Retinal pigment epithelial cell (primary cell): ENCODE measurements at regions not wholly inside any gene's neighbourhood (a gene's known extent, or its start where the extent isn't known, plus 50 kb on each side); places are given as distances from the start of the nearest gene placed in this dataset.
A peak's percentile ranks its signal among the peaks of the same experiment; 100 is the strongest.

ENCODE experiments used
- DNase-seq: peaks from one replicate; pipeline ENCODE4 v3.0.0-alpha.2; 2010; ENCODE audit warnings: low read depth
- H3K4me3 ChIP-seq: 2 replicates; pipeline ENCODE4 v1.5.1; 2011; ENCODE audit warnings: mild to moderate bottlenecking, low read length, control low read depth, moderate library complexity
- TF ChIP-seq, protein P1 (sequence below): conservative IDR thresholded peaks from 2 replicates; pipeline ENCODE4 v1.5.1; 2011; ENCODE audit warnings: low read depth, low read length, control low read depth, inconsistent platforms

DNA sequence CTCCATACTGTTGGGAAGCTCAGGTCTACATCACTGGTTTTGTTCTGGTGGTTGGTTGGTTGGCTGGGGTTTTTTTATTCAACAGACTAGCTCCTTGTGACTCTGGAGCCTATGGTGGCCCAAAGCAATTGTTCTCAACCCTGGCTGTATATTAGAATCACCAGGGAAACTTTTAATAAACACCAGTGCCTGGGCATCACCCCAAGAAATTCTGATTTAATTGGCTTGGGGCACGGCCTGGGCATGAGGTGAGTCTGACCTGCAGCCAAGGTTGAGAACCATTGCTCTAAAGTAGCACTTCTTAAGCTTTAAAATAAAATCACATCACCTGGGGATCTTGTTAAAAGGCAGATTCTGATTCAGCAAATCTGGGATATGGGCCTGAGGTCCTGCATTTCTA is 184.1 kb downstream of the C1D start:
- no peak overlapping the region for H3K4me3 ChIP-seq
- DNase-seq: peak; percentile 25
- TF ChIP-seq, protein P1, sequence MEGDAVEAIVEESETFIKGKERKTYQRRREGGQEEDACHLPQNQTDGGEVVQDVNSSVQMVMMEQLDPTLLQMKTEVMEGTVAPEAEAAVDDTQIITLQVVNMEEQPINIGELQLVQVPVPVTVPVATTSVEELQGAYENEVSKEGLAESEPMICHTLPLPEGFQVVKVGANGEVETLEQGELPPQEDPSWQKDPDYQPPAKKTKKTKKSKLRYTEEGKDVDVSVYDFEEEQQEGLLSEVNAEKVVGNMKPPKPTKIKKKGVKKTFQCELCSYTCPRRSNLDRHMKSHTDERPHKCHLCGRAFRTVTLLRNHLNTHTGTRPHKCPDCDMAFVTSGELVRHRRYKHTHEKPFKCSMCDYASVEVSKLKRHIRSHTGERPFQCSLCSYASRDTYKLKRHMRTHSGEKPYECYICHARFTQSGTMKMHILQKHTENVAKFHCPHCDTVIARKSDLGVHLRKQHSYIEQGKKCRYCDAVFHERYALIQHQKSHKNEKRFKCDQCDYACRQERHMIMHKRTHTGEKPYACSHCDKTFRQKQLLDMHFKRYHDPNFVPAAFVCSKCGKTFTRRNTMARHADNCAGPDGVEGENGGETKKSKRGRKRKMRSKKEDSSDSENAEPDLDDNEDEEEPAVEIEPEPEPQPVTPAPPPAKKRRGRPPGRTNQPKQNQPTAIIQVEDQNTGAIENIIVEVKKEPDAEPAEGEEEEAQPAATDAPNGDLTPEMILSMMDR: no peak

DNA sequence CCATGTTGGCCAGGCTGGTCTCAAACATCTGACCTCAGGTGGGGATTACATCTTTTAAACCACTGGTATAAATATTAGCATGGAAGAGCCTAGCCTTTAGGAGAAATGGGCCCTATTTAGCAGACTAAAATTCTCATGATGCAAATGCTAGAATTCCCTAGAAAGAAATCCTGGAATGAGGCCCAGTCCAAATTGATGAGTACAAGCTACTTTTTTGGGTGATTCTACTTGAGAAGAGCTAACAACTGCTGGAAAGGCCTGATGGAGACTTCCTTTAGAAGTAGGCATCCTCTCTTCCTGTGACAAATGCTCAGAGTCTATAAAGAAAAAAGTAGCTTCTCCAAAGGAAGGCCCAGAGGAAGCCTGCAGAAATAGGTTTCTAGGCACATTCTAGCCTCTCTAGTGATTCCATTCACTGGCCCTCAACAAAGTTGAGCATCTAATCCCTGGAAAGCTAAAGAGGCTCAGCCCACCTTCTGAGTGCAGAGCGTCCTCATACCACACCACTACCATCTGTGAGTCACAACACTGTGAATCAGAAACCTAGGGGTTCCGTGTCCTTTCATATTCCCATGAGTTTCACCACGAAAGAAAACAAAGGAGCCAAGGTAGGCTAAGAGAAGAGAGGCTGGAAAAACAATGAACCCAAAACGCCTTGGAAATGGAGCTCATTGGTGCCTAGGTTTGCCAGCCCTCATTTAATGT is 183.1 kb downstream of the C1D start:
- H3K4me3 ChIP-seq: no peak overlapping the region
- TF ChIP-seq, protein P1: no peak
- DNase-seq: peak; percentile 48

DNA sequence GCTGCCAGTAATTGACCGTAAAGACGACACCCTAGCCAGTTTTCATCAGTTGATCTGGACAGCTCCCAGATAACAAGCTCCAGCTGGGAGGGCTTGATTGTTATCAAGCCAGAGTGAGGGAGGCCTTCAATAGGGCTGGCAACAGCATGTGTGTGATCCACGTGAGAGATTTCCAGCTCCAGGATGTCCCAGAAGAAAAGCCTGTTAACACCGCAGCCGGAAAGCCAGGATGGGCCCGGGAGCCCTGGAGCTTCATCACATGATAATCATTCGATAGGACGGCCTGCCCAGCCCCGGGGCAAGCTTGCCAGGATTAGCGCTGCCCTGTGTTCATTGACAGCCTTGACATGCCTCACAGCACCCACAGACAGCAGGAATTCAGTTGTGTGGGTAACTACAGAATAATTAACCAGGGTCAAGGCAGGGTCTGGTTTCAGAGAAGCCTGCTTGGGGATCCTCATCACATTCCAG is 182.5 kb downstream of the C1D start:
- no peak overlapping the region for H3K4me3 ChIP-seq
- peak; percentile 79 for DNase-seq
- TF ChIP-seq, protein P1: no peak

DNA sequence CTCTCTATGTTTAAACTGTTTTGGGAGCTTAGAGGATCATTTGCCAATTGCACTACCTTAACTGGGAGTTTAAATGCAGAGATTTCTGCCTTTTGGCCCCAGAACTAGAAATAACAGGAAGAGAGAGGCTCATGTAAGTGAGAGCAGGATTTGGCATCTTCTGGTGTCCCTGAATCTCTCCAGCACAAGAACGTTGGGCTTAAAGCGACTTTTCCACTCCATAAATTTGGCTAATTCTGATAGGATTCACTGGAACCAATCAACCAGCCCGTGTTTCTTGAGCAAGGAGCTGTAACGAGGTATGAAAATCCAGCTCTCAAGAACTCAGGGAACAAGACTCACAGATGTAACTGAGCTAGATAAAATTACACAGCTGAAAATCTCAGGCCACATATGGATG is 181.0 kb downstream of the C1D start:
- H3K4me3 ChIP-seq: no peak overlapping the region
- TF ChIP-seq, protein P1: no peak
- no peak for DNase-seq

DNA sequence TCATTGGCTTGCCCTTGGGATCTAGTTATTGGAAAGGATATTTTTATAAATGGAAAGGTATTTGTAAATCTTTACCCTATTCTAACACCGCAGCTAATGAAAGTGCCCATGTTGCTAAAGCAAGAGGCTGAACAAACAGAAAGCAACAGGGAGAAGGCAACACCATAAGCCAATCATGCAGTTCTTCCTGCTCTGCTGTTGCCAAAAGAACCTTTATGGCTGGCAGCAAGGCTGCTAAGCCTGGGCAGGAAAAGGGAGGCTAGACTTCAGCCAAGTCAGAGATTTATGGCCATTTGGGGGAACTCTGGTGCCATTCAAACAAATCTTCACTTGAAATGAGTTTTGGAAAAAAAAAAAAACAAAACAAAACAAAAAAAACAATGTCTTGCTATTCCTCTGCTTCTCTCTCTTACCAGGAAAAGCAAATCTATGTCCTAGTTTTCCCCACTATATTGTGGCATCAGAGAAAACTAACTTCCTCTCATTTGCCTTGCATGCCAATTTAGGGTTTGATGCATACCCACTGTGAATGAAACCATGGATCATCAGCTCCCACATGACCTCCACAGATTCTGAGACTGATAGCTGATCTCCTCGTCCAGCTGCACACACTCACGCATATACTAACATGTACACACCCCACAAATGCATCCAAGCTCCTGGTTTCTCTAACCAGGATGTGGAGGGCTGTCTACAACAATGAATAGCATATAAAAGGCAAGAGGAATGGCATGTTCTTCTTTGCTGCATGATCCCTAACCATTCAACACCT is 179.3 kb downstream of the C1D start:
- no peak for DNase-seq

DNA sequence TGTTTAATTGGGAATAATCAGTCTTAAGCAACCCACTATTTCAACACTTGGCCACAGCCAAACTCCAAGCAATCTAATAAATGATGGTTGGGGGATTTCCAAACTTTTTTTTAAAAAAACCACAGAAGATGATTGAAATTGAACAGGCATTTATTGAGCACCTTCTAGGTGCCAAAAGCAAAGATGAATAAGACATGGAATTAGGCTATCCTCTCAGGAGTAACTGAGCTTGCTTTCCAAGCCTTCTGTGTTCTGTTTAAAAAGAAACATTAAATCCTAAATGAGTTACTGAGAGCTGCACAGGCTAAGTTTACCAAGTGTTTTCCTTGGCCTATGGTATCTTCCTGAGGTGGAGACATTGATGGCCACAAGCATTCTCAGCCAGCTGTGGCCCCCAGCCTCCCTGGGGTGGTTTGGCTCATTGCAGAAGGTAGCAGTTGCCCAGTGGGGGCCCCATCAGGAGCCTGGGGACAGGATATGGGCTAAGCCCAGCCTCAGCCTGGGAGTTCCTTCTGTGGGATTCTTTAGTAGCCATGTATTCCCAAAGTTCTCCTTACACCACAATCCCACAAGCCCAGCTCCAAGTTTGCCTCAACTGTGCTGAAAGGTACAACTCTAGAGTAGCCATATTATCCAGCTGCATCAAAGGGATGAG is 174.3 kb downstream of the C1D start:
- H3K4me3 ChIP-seq: no peak overlapping the region
- TF ChIP-seq, protein P1: no peak
- DNase-seq: no peak

More for the DNA sequence above, 179.3 kb downstream of the C1D start:
- no peak overlapping the region for H3K4me3 ChIP-seq
- TF ChIP-seq, protein P1: no peak
